ENCODE measurements at regions not wholly inside any gene's neighbourhood (a gene's known extent, or its start where the extent isn't known, plus 50 kb on each side); places are given as distances from the start of the nearest gene placed in this dataset.
"Not testable (repeated sequence)": the region's sequence is repeated elsewhere in the genome, so short reads cannot be mapped to it uniquely, and the experiment has no call there.

- H3K4me1 ChIP-seq (ENCODE audit: low read length) = no peaks in the 10 kb centered on the region
- no peak overlapping the region for H3K4me2 ChIP-seq (ENCODE audit: low read depth, low read length)
- no peaks in the 10 kb centered on the region for H3K9me2 ChIP-seq (replicated peaks; ENCODE audit: insufficient read depth, low read length)
- no peak overlapping the region for H3K4me3 ChIP-seq (ENCODE audit: low read length)
- TF ChIP-seq CTCF (IDR thresholded peaks at IDR 0.05; ENCODE audit: low read length) (no peak), EZH2 (optimal IDR thresholded peaks at IDR 0.05; ENCODE audit: low read depth, low read length) (no peak), EZH2phosphoT487 (IDR thresholded peaks at IDR 0.05; ENCODE audit: low read length) (no peak)
- no peaks in the 10 kb centered on the region for H3F3A ChIP-seq (ENCODE audit: insufficient read depth, low read length)
- H3K36me3 ChIP-seq (replicated peaks; ENCODE audit: insufficient read depth, low read length) = no peaks in the 10 kb centered on the region
- H3K27ac ChIP-seq (ENCODE audit: low read length) = no peak overlapping the region
- H3K79me2 ChIP-seq (ENCODE audit: low read length) = no peaks in the 10 kb centered on the region
- H3K27me3 ChIP-seq (replicated peaks; ENCODE audit: insufficient read depth, low read length) = no peaks in the 10 kb centered on the region
- no peak overlapping the region for H3K9ac ChIP-seq (ENCODE audit: low read length)
- H2AFZ ChIP-seq (ENCODE audit: low read length) = no peak overlapping the region
- H4K20me1 ChIP-seq (ENCODE audit: insufficient read depth, low read length) = no peaks in the 10 kb centered on the region
- H3K9me3 ChIP-seq (replicated peaks; ENCODE audit: insufficient read depth, low read length) = no peaks in the 10 kb centered on the region
- DNase-seq = no peak
Measured at GRCh38 chr9:90702441-90702955, 59.9 kb upstream of the DIRAS2 start.

GRCh38 chr9:90698871-90699440 is 56.3 kb upstream of the DIRAS2 start:
- H3K4me2 ChIP-seq (ENCODE audit: low read depth, low read length) = no peak overlapping the region
- H3K4me1 ChIP-seq (ENCODE audit: low read length) = no peaks in the 10 kb centered on the region
- no peak overlapping the region for H3K4me3 ChIP-seq (ENCODE audit: low read length)
- no peaks in the 10 kb centered on the region for H3F3A ChIP-seq (ENCODE audit: insufficient read depth, low read length)
- no peak overlapping the region for H3K27ac ChIP-seq (ENCODE audit: low read length)
- no peaks in the 10 kb centered on the region for H3K9me3 ChIP-seq (replicated peaks; ENCODE audit: insufficient read depth, low read length)
- no peak for DNase-seq
- H3K9me2 ChIP-seq (replicated peaks; ENCODE audit: insufficient read depth, low read length) = no peaks in the 10 kb centered on the region
- H3K9ac ChIP-seq (ENCODE audit: low read length) = no peak overlapping the region
- TF ChIP-seq EZH2 (optimal IDR thresholded peaks at IDR 0.05; ENCODE audit: low read depth, low read length) = no peak
- no peak for TF ChIP-seq EZH2phosphoT487 (IDR thresholded peaks at IDR 0.05; ENCODE audit: low read length)
- no peak for TF ChIP-seq CTCF (IDR thresholded peaks at IDR 0.05; ENCODE audit: low read length)
- no peaks in the 10 kb centered on the region for H3K79me2 ChIP-seq (ENCODE audit: low read length)
- no peak overlapping the region for H2AFZ ChIP-seq (ENCODE audit: low read length)
- no peaks in the 10 kb centered on the region for H4K20me1 ChIP-seq (ENCODE audit: insufficient read depth, low read length)
- H3K27me3 ChIP-seq (replicated peaks; ENCODE audit: insufficient read depth, low read length) = no peaks in the 10 kb centered on the region
- H3K36me3 ChIP-seq (replicated peaks; ENCODE audit: insufficient read depth, low read length) = no peaks in the 10 kb centered on the region

- no peak overlapping the region for H3K27ac ChIP-seq (ENCODE audit: low read length)
- TF ChIP-seq CTCF (IDR thresholded peaks at IDR 0.05; ENCODE audit: low read length) (no peak), EZH2phosphoT487 (IDR thresholded peaks at IDR 0.05; ENCODE audit: low read length) (no peak), EZH2 (optimal IDR thresholded peaks at IDR 0.05; ENCODE audit: low read depth, low read length) (no peak)
- H3K4me2 ChIP-seq (ENCODE audit: low read depth, low read length) = no peak overlapping the region
- no peaks in the 10 kb centered on the region for H3K4me1 ChIP-seq (ENCODE audit: low read length)
- no peak overlapping the region for H3K9ac ChIP-seq (ENCODE audit: low read length)
- H3K36me3 ChIP-seq (replicated peaks; ENCODE audit: insufficient read depth, low read length) = no peaks in the 10 kb centered on the region
- H3K9me3 ChIP-seq (replicated peaks; ENCODE audit: insufficient read depth, low read length) = no peaks in the 10 kb centered on the region
- H3K79me2 ChIP-seq (ENCODE audit: low read length) = no peaks in the 10 kb centered on the region
- no peaks in the 10 kb centered on the region for H3K9me2 ChIP-seq (replicated peaks; ENCODE audit: insufficient read depth, low read length)
- no peaks in the 10 kb centered on the region for H4K20me1 ChIP-seq (ENCODE audit: insufficient read depth, low read length)
- H3K4me3 ChIP-seq (ENCODE audit: low read length) = no peak overlapping the region
- H3K27me3 ChIP-seq (replicated peaks; ENCODE audit: insufficient read depth, low read length) = no peaks in the 10 kb centered on the region
- DNase-seq = no peak
- no peaks in the 10 kb centered on the region for H3F3A ChIP-seq (ENCODE audit: insufficient read depth, low read length)
- no peak overlapping the region for H2AFZ ChIP-seq (ENCODE audit: low read length)
Measured at GRCh38 chr9:90697808-90698207, 55.2 kb upstream of the DIRAS2 start.

- not testable (repeated sequence) for H3K9ac ChIP-seq (ENCODE audit: low read length); H3K79me2 ChIP-seq (ENCODE audit: low read length); H3F3A ChIP-seq (ENCODE audit: insufficient read depth, low read length); H4K20me1 ChIP-seq (ENCODE audit: insufficient read depth, low read length); H3K9me2 ChIP-seq (replicated peaks; ENCODE audit: insufficient read depth, low read length); H3K4me2 ChIP-seq (ENCODE audit: low read depth, low read length); H3K4me1 ChIP-seq (ENCODE audit: low read length); H3K36me3 ChIP-seq (replicated peaks; ENCODE audit: insufficient read depth, low read length); H3K4me3 ChIP-seq (ENCODE audit: low read length); H3K9me3 ChIP-seq (replicated peaks; ENCODE audit: insufficient read depth, low read length); DNase-seq; H2AFZ ChIP-seq (ENCODE audit: low read length); H3K27ac ChIP-seq (ENCODE audit: low read length); H3K27me3 ChIP-seq (replicated peaks; ENCODE audit: insufficient read depth, low read length)
Measured at GRCh38 chr9:90694187-90694586, 51.6 kb upstream of the DIRAS2 start.

All from MM.1S (cell line).